ENCODE measurements at regions not wholly inside any gene's neighbourhood (a gene's known extent, or its start where the extent isn't known, plus 50 kb on each side); places are given as distances from the start of the nearest gene placed in this dataset.

- DNase-seq = no peak
Observed at GRCh38 chrX:36950495-36951253, 57.5 kb upstream of the FAM47C start.

GRCh38 chrX:36957425-36958328, 50.5 kb upstream of the FAM47C start:
- DNase-seq = no peak
